ENCODE measurements at regions not wholly inside any gene's neighbourhood (a gene's known extent, or its start where the extent isn't known, plus 50 kb on each side); places are given as distances from the start of the nearest gene placed in this dataset.

DNA sequence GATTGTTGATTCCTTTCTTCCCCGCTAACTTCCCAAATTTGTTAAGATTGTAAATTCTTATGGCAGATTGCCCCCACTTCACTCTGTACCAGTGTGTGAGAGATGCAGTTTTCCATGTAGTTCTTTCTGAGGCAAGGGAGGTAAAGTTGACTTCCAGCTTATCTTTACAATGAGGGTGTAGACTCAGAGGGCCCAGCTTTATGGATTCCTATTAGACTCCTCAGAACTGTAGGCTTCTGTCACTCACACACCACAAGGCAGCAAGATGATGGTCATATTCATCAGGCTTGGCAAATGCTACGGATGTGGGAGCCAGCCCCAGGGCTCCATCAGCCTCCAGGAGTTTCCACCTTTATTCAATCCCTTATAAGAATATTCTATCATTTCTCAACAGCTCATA is 461.9 kb upstream of the KLF4 start:
- Histone ChIP-seq H3K27me3 (no peaks in the 10 kb centered on the region), H3K36me3 (no peaks in the 10 kb centered on the region), H3K9me3 (no peaks in the 10 kb centered on the region), H3K27ac (no peak overlapping the region), H3K4me1 (peaks cover 0 to 9% (median 0%) of the 10 kb centered on the region in 4 donors), H3K4me3 (no peak overlapping the region)
- DNase-seq: no peak
- TF ChIP-seq POLR2A (IDR thresholded peaks at IDR 0.05) (no peak), CTCF (IDR thresholded peaks at IDR 0.05) (no peak)

DNA sequence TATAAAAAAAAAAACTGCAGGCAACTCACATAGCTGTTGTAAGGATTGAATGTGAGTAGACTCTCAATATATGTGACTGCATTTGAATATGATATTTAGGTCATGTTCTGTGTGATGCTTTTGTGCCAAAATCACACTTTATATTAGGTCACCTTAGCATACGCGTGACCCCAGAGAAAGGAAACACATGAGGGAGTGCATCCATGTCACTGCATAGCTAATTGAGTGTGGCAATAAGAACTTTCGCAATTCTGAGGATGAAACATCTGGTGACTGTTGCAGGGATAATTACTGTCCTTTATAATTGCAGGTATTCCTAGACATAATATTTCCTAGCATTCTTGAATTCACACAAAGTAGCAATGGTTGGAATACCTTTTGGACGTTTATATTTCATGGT is 459.5 kb upstream of the KLF4 start:
- Histone ChIP-seq H3K36me3 (no peaks in the 10 kb centered on the region), H3K4me3 (no peak overlapping the region), H3K4me1 (peaks cover 0 to 9% (median 0%) of the 10 kb centered on the region in 4 donors), H3K27me3 (no peaks in the 10 kb centered on the region), H3K9me3 (no peaks in the 10 kb centered on the region), H3K27ac (no peak overlapping the region)
- no peak for TF ChIP-seq CTCF (IDR thresholded peaks at IDR 0.05)
- DNase-seq: no peak

GRCh38 chr9:107948601-107949000 is 459.0 kb upstream of the KLF4 start:
- no peaks in the 10 kb centered on the region for H3K27me3 ChIP-seq
- no peak overlapping the region for H3K4me3 ChIP-seq
- no peaks in the 10 kb centered on the region for H3K9me3 ChIP-seq
- no peak overlapping the region for H3K27ac ChIP-seq
- no peak for DNase-seq
- TF ChIP-seq CTCF (IDR thresholded peaks at IDR 0.05) (no peak), POLR2A (IDR thresholded peaks at IDR 0.05) (no peak)
- H3K4me1 ChIP-seq: peaks cover 0 to 9% (median 0%) of the 10 kb centered on the region in 4 donors
- H3K36me3 ChIP-seq: no peaks in the 10 kb centered on the region

- Histone ChIP-seq H3K4me3 (no peak overlapping the region), H3K4me1 (peaks cover 0 to 8% (median 0%) of the 10 kb centered on the region in 4 donors), H3K27ac (no peak overlapping the region), H3K9me3 (no peaks in the 10 kb centered on the region), H3K36me3 (no peaks in the 10 kb centered on the region), H3K27me3 (no peaks in the 10 kb centered on the region)
- no peak for DNase-seq
- TF ChIP-seq CTCF (IDR thresholded peaks at IDR 0.05): no peak
- TF ChIP-seq POLR2A (IDR thresholded peaks at IDR 0.05): no peak
Observed at GRCh38 chr9:107948086-107948485, 458.5 kb upstream of the KLF4 start.

- Histone ChIP-seq H3K4me1 (no peaks in the 10 kb centered on the region), H3K4me3 (no peak overlapping the region), H3K27me3 (no peaks in the 10 kb centered on the region), H3K27ac (no peak overlapping the region), H3K36me3 (no peaks in the 10 kb centered on the region), H3K9me3 (no peaks in the 10 kb centered on the region)
- TF ChIP-seq CTCF (IDR thresholded peaks at IDR 0.05) (no peak), POLR2A (IDR thresholded peaks at IDR 0.05) (no peak)
- no peak for DNase-seq
Observed at GRCh38 chr9:107946364-107947141, 457.0 kb upstream of the KLF4 start.
